Heart right ventricle (tissue), 16 donors: ENCODE measurements at regions not wholly inside any gene's neighbourhood (a gene's known extent, or its start where the extent isn't known, plus 50 kb on each side); places are given as distances from the start of the nearest gene placed in this dataset.
"Not testable (repeated sequence)": the region's sequence is repeated elsewhere in the genome, so short reads cannot be mapped to it uniquely, and the experiment has no call there.

ENCODE experiments used
- ATAC-seq, 8 donors: fragments of 200-7000 bp; cut with Tn5 transposase; one replicate each; pipeline ENCODE4 v1.9.1; 2020; ENCODE audit warnings: mild to moderate bottlenecking in 8 of 8, moderate library complexity in 8 of 8, moderate number of reproducible peaks in 1 of 8
- DNase-seq, 2 donors: peaks; one replicate each; pipeline ENCODE4 v3.0.0-alpha.2; 2020
- H3K27ac ChIP-seq, 10 donors: fragments of 200-600 bp; sonication (generic) in 2 of 10; one replicate each; pipeline versions ENCODE4 v1.5.0 to v1.8.0; 2020 to 2022; ENCODE audit warnings: mild to moderate bottlenecking in 3 of 10
- H3K27me3 ChIP-seq, 7 donors: fragments of 200-600 bp; one replicate each; pipeline ENCODE4 v1.8.0; 2021 to 2022; ENCODE audit warnings: mild to moderate bottlenecking in 2 of 7
- H3K36me3 ChIP-seq, 9 donors: fragments of 200-600 bp; sonication (generic) in 1 of 9; one replicate each; pipeline versions ENCODE4 v1.5.0 to v1.8.0; 2020 to 2022; ENCODE audit warnings: mild to moderate bottlenecking in 2 of 9
- H3K4me1 ChIP-seq, 9 donors: fragments of 200-600 bp; sonication (generic) in 1 of 9; one replicate each; pipeline versions ENCODE4 v1.5.0 to v1.8.0; 2020 to 2022; ENCODE audit warnings: mild to moderate bottlenecking in 4 of 9
- H3K4me3 ChIP-seq, 10 donors: fragments of 200-600 bp; sonication (generic) in 2 of 10; one replicate each; pipeline versions ENCODE4 v1.5.0 to v1.8.0; 2020 to 2022; ENCODE audit warnings: mild to moderate bottlenecking in 7 of 10, moderate library complexity in 2 of 10
- H3K9me3 ChIP-seq, 11 donors: fragments of 200-600 bp in 10 of 11; sonication (generic) in 2 of 11; one replicate each; pipeline versions ENCODE4 v1.5.0 to v1.8.0; 2013 to 2022; ENCODE audit warnings: mild to moderate bottlenecking in 2 of 11, control low read depth in 1 of 11, moderate library complexity in 1 of 11
- CTCF ChIP-seq, 9 donors: fragments of 200-600 bp; sonication (generic) in 2 of 9; IDR thresholded peaks; one replicate each; pipeline versions ENCODE4 v1.5.0 to v1.8.0; 2021 to 2022; ENCODE audit warnings: antibody characterized with exemption in 9 of 9, mild to moderate bottlenecking in 5 of 9, moderate library complexity in 1 of 9
- WGBS, 2 donors: extraction: QIAGEN DNeasy Blood & Tissue Kit; methylation state at CpG; one replicate each; pipeline ENCODE4 v1.1.7; 2013; ENCODE audit warnings: inconsistent platforms in 1 of 2; 5-methylcytosine and 5-hydroxymethylcytosine counted together
- intact Hi-C, 10 donors: fragments of 100-400 bp; cut with DNase I; formaldehyde crosslinking; loops; one replicate each; pipeline versions ENCODE4 v1.11.1 to v1.14.2; 2022
- donor health status: Arrhythmogenic right ventricular cardiomyopathy.
- donor health status: ischemic (EF 13 %, LVEDD 7.1; RV severe dilation, severe dysfunction).
- donor health status: healthy with polysubstance abuse.
- donor health status: DM: no; HTN: yes; CAD: no.
- donor health status: DM: no; HTN: no; CAD: no.
- donor health status: ischemic (EF 25% LVEDD 6.9; RV normal size, moderate dysfunction).
- donor health status: ischemic (EF 25% LVEDD 5.7; RV mildly dilated, moderate dysfunction).
- donor health status: healthy.
- donor health status: DM: yes; HTN: yes; CAD: no.
- donor health status: Ischemic cardiomyopathy.
- donor health status: ischemic (EF 35%, LVEDD 5.7; RV mildly dilated, moderate dysfunction).
- donor health status: nonischemic (EF 11% LVEDD 7.7; RV severe dilation, severe dysfunction).
- donor health status: DM: yes; HTN: yes; CAD: no.
- donor health status: PGD.
- donor health status: ischemic (EF 29% LVEDD 5.4; RV normal size, mild dysfunction).
- donor health status: nonischemic (EF 23%, LVEDD 6.1; RV moderate dilation, normal function).

GRCh38 chr5:94102849-94103248 is 361.4 kb upstream of the POU5F2 start:
- Histone ChIP-seq H3K4me3 (no peak overlapping the region), H3K27ac (no peak overlapping the region), H3K4me1 (no peaks in the 10 kb centered on the region), H3K36me3 (no peaks in the 10 kb centered on the region), H3K9me3 (peaks cover 0 to 25% (median 20%) of the 10 kb centered on the region in 11 donors), H3K27me3 (no peaks in the 10 kb centered on the region)
- DNase-seq, result no peak
- 91 to 97% methylated on average over 1 of the region's 1 CpG for WGBS, 2 donors
- intact Hi-C loops, result no loop called here
- no peak for ATAC-seq
- TF ChIP-seq CTCF (IDR thresholded peaks at IDR 0.05), result no peak

DNA sequence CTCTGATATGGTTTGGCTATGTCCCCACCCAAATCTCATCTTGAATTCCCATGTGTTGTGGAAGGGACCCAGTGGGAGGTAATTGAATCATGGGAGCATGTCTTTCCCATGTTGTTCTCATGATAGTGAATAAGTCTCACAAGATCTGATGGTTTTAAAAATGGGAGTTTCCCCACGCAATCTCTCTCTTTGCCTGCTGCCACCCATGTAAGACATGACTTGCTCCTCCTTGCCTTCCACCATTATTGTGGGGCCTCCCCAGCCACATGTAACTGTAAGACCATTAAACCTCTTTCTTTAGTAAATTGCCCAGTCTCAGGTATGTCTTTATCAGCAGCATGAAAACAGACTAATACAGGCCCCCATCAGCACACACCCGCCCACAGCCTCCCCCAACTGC is 356.0 kb upstream of the POU5F2 start:
- H3K4me1 ChIP-seq, H3K4me3 ChIP-seq, ATAC-seq, H3K36me3 ChIP-seq, DNase-seq, H3K27me3 ChIP-seq, intact Hi-C loops, H3K27ac ChIP-seq: not testable (repeated sequence)
- peaks cover 0 to 18% (median 0%) of the 10 kb centered on the region in 11 donors for H3K9me3 ChIP-seq
- WGBS, 2 donors, result 96% methylated on average over 2 of the region's 2 CpGs

GRCh38 chr5:94094793-94095441 is 353.5 kb upstream of the POU5F2 start:
- DNase-seq (no peak), ATAC-seq (no peak)
- H3K27me3 ChIP-seq, result no peaks in the 10 kb centered on the region
- H3K27ac ChIP-seq, result no peak overlapping the region
- 82 to 85% methylated on average over 4 of the region's 4 CpGs for WGBS, 2 donors
- TF ChIP-seq CTCF (IDR thresholded peaks at IDR 0.05), result no peak
- intact Hi-C loops, result no loop called here
- no peaks in the 10 kb centered on the region for H3K36me3 ChIP-seq
- H3K9me3 ChIP-seq, result peaks cover 0 to 22% (median 0%) of the 10 kb centered on the region in 11 donors
- no peak overlapping the region for H3K4me3 ChIP-seq
- H3K4me1 ChIP-seq, result no peaks in the 10 kb centered on the region

- Histone ChIP-seq H3K27me3 (no peaks in the 10 kb centered on the region), H3K4me3 (no peak overlapping the region), H3K36me3 (no peaks in the 10 kb centered on the region), H3K27ac (no peak overlapping the region), H3K9me3 (peaks cover 0 to 22% (median 0%) of the 10 kb centered on the region in 11 donors), H3K4me1 (no peaks in the 10 kb centered on the region)
- no peak for DNase-seq
- TF ChIP-seq CTCF (IDR thresholded peaks at IDR 0.05), result no peak
- ATAC-seq, result no peak
- intact Hi-C loops, result no loop called here
Observed at GRCh38 chr5:94093300-94093699, 351.9 kb upstream of the POU5F2 start.

DNA sequence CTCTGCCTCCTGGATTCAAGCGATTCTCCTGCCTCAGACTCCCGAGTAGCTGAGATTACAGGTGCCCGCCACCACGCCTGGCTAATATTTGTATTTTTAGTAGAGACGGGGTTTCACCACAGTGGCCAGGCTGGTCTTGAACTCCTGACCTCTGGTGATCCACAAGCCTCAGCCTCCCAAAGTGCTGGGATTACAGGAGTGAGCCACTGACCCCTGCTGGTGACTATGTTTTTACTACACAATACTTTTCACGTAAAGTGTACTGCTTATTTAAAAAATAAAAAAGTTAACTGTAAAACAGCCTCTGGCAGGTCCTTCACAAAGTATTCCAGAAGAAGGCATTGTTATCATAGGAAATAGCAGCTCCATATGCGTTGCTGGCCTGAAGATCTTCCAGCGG is 345.2 kb upstream of the POU5F2 start:
- H3K9me3 ChIP-seq, result peaks cover 0 to 13% (median 0%) of the 10 kb centered on the region in 11 donors
- ATAC-seq, H3K4me3 ChIP-seq, H3K36me3 ChIP-seq, DNase-seq, H3K27me3 ChIP-seq, H3K4me1 ChIP-seq, intact Hi-C loops, H3K27ac ChIP-seq: not testable (repeated sequence)
- peak in 1 of 9 donors; percentile 19 for TF ChIP-seq CTCF (IDR thresholded peaks at IDR 0.05)
- 95% methylated on average over 8 of the region's 8 CpGs for WGBS, 2 donors
